ENCODE measurements at regions not wholly inside any gene's neighbourhood (a gene's known extent, or its start where the extent isn't known, plus 50 kb on each side); places are given as distances from the start of the nearest gene placed in this dataset.

- no peak for TF ChIP-seq POLR2AphosphoS5 (IDR thresholded peaks at IDR 0.05; ENCODE audit: borderline replicate concordance, low read depth, low read length)
- TF ChIP-seq EZH2 (IDR thresholded peaks at IDR 0.05), result no peak
- no peak for TF ChIP-seq FOXP2 (optimal IDR thresholded peaks at IDR 0.05; ENCODE audit: control extremely low read depth, extremely low read length, insufficient read depth)
- DNase-seq (ENCODE audit: low read depth, low spot score), result no peak
- no peak overlapping the region for H3K27ac ChIP-seq
- H3K9ac ChIP-seq (ENCODE audit: insufficient read length), result no peak overlapping the region
- no peaks in the 10 kb centered on the region for H3K36me3 ChIP-seq (ENCODE audit: insufficient read depth, low read length)
- H3K4me3 ChIP-seq, result no peak overlapping the region
- H3K9me3 ChIP-seq (ENCODE audit: low read depth, low read length), result no peaks in the 10 kb centered on the region; the same call in 1 of the 2 replicates
Observed at GRCh38 chr11:71333473-71333872, 81.1 kb upstream of the SHANK2 start.

- no peak for TF ChIP-seq EZH2 (IDR thresholded peaks at IDR 0.05)
- TF ChIP-seq POLR2AphosphoS5 (IDR thresholded peaks at IDR 0.05; ENCODE audit: borderline replicate concordance, low read depth, low read length), result no peak
- no peak for TF ChIP-seq FOXP2 (optimal IDR thresholded peaks at IDR 0.05; ENCODE audit: control extremely low read depth, extremely low read length, insufficient read depth)
- no peak for DNase-seq (ENCODE audit: low read depth, low spot score)
- H3K27ac ChIP-seq, result no peak overlapping the region
- H3K9ac ChIP-seq (ENCODE audit: insufficient read length), result no peak overlapping the region
- H3K4me3 ChIP-seq, result no peak overlapping the region
- H3K9me3 ChIP-seq (ENCODE audit: low read depth, low read length), result no peaks in the 10 kb centered on the region; the same call in 1 of the 2 replicates
- H3K36me3 ChIP-seq (ENCODE audit: insufficient read depth, low read length), result no peaks in the 10 kb centered on the region
Observed at GRCh38 chr11:71332447-71332846, 80.1 kb upstream of the SHANK2 start.

- no peak overlapping the region for H3K9ac ChIP-seq (ENCODE audit: insufficient read length)
- H3K36me3 ChIP-seq (ENCODE audit: insufficient read depth, low read length), result no peaks in the 10 kb centered on the region
- no peak overlapping the region for H3K4me3 ChIP-seq
- TF ChIP-seq POLR2AphosphoS5 (IDR thresholded peaks at IDR 0.05; ENCODE audit: borderline replicate concordance, low read depth, low read length) (no peak), EZH2 (IDR thresholded peaks at IDR 0.05) (no peak), FOXP2 (optimal IDR thresholded peaks at IDR 0.05; ENCODE audit: control extremely low read depth, extremely low read length, insufficient read depth) (no peak)
- H3K9me3 ChIP-seq (ENCODE audit: low read depth, low read length), result no peaks in the 10 kb centered on the region; the same call in 1 of the 2 replicates
- no peak overlapping the region for H3K27ac ChIP-seq
- no peak for DNase-seq (ENCODE audit: low read depth, low spot score)
Observed at GRCh38 chr11:71332046-71332445, 79.7 kb upstream of the SHANK2 start.

- no peak for DNase-seq (ENCODE audit: low read depth, low spot score)
- Histone ChIP-seq H3K27ac (no peak overlapping the region), H3K9me3 (ENCODE audit: low read depth, low read length) (no peaks in the 10 kb centered on the region; the same call in 1 of the 2 replicates), H3K36me3 (ENCODE audit: insufficient read depth, low read length) (no peaks in the 10 kb centered on the region), H3K4me3 (no peak overlapping the region), H3K9ac (ENCODE audit: insufficient read length) (no peak overlapping the region)
- TF ChIP-seq POLR2AphosphoS5 (IDR thresholded peaks at IDR 0.05; ENCODE audit: borderline replicate concordance, low read depth, low read length), result no peak
- TF ChIP-seq FOXP2 (optimal IDR thresholded peaks at IDR 0.05; ENCODE audit: control extremely low read depth, extremely low read length, insufficient read depth), result no peak
- TF ChIP-seq EZH2 (IDR thresholded peaks at IDR 0.05), result no peak
Observed at GRCh38 chr11:71331631-71332030, 79.3 kb upstream of the SHANK2 start.

GRCh38 chr11:71330996-71331395, 78.6 kb upstream of the SHANK2 start:
- no peak for TF ChIP-seq FOXP2 (optimal IDR thresholded peaks at IDR 0.05; ENCODE audit: control extremely low read depth, extremely low read length, insufficient read depth)
- TF ChIP-seq EZH2 (IDR thresholded peaks at IDR 0.05), result no peak
- no peak for TF ChIP-seq POLR2AphosphoS5 (IDR thresholded peaks at IDR 0.05; ENCODE audit: borderline replicate concordance, low read depth, low read length)
- no peaks in the 10 kb centered on the region for H3K36me3 ChIP-seq (ENCODE audit: insufficient read depth, low read length)
- no peak overlapping the region for H3K4me3 ChIP-seq
- H3K9ac ChIP-seq (ENCODE audit: insufficient read length), result no peak overlapping the region
- no peaks in the 10 kb centered on the region; the same call in 1 of the 2 replicates for H3K9me3 ChIP-seq (ENCODE audit: low read depth, low read length)
- no peak overlapping the region for H3K27ac ChIP-seq
- no peak for DNase-seq (ENCODE audit: low read depth, low spot score)

GRCh38 chr11:71330349-71330748, 78.0 kb upstream of the SHANK2 start:
- Histone ChIP-seq H3K27ac (no peak overlapping the region), H3K36me3 (ENCODE audit: insufficient read depth, low read length) (no peaks in the 10 kb centered on the region), H3K9me3 (ENCODE audit: low read depth, low read length) (no peaks in the 10 kb centered on the region; the same call in 1 of the 2 replicates), H3K4me3 (no peak overlapping the region), H3K9ac (ENCODE audit: insufficient read length) (no peak overlapping the region)
- no peak for DNase-seq (ENCODE audit: low read depth, low spot score)
- TF ChIP-seq POLR2AphosphoS5 (IDR thresholded peaks at IDR 0.05; ENCODE audit: borderline replicate concordance, low read depth, low read length) (no peak), EZH2 (IDR thresholded peaks at IDR 0.05) (no peak), FOXP2 (optimal IDR thresholded peaks at IDR 0.05; ENCODE audit: control extremely low read depth, extremely low read length, insufficient read depth) (no peak)

GRCh38 chr11:71329786-71330185, 77.4 kb upstream of the SHANK2 start:
- TF ChIP-seq FOXP2 (optimal IDR thresholded peaks at IDR 0.05; ENCODE audit: control extremely low read depth, extremely low read length, insufficient read depth) (no peak), POLR2AphosphoS5 (IDR thresholded peaks at IDR 0.05; ENCODE audit: borderline replicate concordance, low read depth, low read length) (no peak), EZH2 (IDR thresholded peaks at IDR 0.05) (no peak)
- Histone ChIP-seq H3K4me3 (no peak overlapping the region), H3K9me3 (ENCODE audit: low read depth, low read length) (no peaks in the 10 kb centered on the region; the same call in 1 of the 2 replicates), H3K27ac (no peak overlapping the region), H3K36me3 (ENCODE audit: insufficient read depth, low read length) (no peaks in the 10 kb centered on the region), H3K9ac (ENCODE audit: insufficient read length) (no peak overlapping the region)
- no peak for DNase-seq (ENCODE audit: low read depth, low spot score)

- H3K36me3 ChIP-seq (ENCODE audit: insufficient read depth, low read length), result no peaks in the 10 kb centered on the region
- DNase-seq (ENCODE audit: low read depth, low spot score), result no peak
- no peak overlapping the region for H3K27ac ChIP-seq
- H3K9ac ChIP-seq (ENCODE audit: insufficient read length), result no peak overlapping the region
- H3K4me3 ChIP-seq, result no peak overlapping the region
- TF ChIP-seq POLR2AphosphoS5 (IDR thresholded peaks at IDR 0.05; ENCODE audit: borderline replicate concordance, low read depth, low read length) (no peak), FOXP2 (optimal IDR thresholded peaks at IDR 0.05; ENCODE audit: control extremely low read depth, extremely low read length, insufficient read depth) (no peak), EZH2 (IDR thresholded peaks at IDR 0.05) (no peak)
- no peaks in the 10 kb centered on the region; the same call in 1 of the 2 replicates for H3K9me3 ChIP-seq (ENCODE audit: low read depth, low read length)
Observed at GRCh38 chr11:71329165-71329510, 76.8 kb upstream of the SHANK2 start.

All from SK-N-MC (cell line).